HG02798 (cell line): ENCODE measurements at regions not wholly inside any gene's neighbourhood (a gene's known extent, or its start where the extent isn't known, plus 50 kb on each side); places are given as distances from the start of the nearest gene placed in this dataset.

ENCODE experiments used
- ATAC-seq: cut with Tn5 transposase; IDR thresholded peaks from one replicate; pipeline ENCODE4 v1.9.1; 2021; ENCODE audit warnings: mild to moderate bottlenecking; ENCODE audit not compliant: unreplicated experiment, poor library complexity

DNA sequence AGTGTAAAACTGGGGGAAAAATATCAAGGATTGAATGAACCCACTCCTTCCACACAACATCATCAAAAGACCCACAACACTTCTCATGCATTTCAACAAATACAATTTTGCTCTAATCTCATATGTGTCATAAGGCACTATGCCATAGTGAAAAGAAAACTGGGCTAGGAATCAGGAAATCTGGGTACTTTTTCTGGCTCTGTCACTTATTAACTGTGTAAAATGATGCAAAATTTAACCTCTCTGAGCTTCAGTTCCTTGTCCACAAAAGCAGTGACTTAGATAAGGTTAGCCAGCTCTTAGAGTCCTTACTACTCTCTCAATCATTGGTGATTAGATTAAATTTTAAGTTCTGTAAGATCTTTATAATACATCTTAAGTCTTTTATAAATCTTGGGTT is 250.5 kb upstream of the SOX5 start:
- ATAC-seq, result peak; percentile 38

DNA sequence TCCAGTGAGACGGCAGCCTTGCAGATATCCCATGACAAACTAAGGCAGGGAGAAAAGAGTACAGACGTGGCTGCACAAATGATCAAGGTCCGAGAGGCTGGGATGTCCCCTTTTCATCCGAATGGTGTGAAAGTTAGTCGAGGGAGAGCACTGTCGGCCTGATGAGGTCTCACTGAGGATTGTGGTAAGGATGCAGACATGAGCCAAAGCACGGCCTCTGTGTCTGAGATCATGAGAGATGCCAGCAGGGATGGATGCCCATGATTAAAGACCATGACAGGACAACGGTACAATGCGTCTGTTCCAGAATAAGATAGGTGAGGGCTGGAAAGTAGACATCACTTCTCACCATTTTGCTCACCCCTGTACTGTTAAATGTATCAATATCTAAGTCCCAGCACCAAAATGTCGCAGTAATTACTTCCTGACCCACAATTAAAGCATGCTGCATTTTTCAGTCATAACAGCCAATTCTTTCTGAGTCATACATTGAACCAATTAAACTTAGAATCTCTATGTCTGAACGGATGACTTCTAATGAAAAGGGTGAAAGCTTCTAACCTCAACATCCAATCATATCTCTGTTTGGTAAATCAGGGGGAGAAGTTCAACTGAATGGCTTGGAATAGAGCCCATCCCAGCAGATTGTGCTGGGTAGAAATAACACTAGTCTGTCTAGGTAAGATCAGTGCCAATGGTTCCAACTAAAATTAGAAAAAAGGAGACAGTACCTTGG is 249.6 kb upstream of the SOX5 start:
- ATAC-seq, result no peak

DNA sequence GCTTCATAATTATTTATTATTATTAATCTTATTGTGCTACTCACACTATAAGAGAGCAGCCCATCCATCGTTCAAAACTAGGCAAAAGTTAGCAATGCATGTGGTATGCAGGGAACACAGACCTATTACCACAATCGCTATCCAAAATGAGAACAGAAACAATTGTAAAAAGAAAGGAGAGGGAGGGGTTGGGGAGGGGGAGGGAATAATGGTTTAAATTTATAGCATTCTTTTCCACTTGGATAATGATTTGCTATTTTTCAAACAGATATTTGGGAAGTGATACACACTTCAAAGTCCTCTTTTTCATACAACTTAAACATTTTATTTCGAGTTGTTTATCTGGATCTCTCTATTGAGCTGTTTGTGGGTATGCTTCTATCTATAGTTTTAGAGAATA is 248.6 kb upstream of the SOX5 start:
- ATAC-seq, result no peak

DNA sequence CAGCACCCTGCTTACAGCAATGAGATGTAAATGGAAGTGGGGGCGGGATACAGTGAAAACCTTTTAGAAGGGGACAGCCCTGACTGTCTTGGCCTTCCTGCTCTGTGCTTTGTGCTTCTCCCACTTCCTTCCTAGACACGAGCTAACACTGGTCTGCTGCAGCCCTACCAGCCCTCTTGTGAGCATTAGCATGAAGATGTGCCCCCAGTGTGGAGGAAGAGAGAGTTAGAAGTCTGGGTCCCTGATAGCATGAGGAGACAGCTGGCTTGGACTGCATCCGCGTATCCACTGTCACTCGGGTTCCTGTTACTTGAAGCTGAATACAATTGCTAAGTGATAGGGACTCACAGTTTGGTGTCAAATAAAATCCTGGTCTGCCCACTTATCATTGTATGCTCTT is 248.1 kb upstream of the SOX5 start:
- ATAC-seq, result no peak

DNA sequence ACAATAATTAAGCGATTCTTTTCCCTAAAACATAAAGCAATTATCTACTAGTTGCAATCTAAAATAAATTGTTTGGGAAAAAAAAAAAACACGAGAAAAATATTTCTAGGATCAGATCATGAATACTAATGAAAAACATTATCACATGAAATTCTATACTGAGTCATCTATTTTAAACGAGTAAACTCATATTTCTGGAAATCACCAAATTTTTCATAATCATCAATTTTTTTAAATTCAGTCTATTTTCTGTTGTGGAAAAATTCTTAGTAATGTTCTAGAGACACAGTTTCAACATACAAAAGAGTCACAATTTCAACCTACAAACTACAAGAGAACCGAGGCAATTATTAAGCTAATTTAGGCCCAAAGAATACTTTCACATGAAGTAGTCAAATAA is 245.6 kb upstream of the SOX5 start:
- no peak for ATAC-seq

DNA sequence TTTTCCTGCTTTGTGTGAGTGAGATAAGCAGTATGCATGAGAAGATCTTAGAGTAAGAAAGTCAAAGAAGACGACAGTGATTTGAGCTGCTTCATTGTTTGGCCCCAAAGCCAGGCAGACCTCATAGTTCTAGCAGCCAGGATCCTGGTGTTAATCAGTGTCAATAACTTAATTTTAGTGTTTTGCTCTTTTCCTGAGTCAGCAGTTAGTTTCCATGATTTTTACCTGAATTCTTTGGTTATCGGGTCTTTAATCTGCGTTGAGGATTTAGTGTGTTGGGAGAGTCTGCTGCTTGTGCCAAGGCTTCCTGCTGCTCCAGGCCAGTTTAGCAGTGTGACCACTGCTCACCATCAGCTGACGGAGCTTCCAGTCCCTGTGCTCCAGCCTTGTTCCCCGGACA is 241.6 kb upstream of the SOX5 start:
- no peak for ATAC-seq

DNA sequence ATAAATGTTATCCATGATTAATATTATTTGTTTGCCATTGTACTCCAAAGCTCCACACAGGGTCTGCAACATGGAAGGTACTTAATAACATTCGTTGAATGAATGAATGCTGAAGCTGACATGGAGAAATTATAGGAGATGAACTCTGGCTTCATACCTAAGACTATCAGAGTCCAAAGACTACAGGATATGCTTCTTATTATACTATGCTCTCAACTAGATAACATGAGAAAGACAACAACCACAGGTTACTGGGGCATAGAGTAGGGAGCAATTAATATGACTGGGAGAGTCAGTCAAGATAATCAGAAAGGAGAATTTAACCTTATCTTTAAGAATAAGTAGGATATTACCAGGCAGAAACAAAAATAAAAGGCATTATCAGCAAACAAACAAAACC is 236.3 kb upstream of the SOX5 start:
- no peak for ATAC-seq

DNA sequence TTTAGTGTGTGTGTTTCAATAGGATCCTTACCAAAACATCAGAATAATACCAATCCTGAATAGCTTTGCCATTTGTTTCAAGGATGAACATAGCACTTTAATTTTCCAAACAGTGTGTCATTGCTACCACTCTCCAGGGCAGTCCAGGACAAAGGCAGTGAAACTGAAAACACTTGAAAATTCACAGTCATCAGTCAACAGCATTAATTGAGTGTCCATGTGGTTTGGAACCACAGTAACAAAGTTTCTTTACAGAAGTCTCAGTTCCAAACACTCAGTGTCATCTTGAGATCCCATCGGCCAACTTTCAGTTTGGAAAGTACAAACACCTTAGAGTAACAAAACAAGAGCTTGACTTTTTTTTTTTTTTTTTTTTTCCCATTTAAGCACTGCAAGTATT is 228.4 kb upstream of the SOX5 start:
- ATAC-seq, result peak; percentile 88

DNA sequence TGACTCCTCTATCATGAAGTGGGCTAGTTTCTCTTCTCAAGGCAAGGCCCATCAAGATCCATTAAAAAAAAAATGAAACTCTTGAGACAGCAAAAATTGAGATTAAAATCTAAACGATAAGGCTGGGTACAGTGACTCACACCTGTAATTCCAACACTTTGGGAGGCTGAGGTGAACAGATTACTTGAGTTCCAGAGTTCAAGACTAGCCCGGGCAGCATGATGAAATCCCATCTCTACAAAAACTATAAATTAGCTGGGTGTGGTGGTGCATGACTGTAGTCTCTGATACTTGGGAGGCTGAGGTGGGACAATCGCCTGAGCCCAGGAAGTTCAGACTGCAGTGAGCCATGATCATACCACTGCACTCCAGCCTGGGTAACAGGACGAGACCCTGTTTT is 226.5 kb upstream of the SOX5 start:
- ATAC-seq, result no peak

DNA sequence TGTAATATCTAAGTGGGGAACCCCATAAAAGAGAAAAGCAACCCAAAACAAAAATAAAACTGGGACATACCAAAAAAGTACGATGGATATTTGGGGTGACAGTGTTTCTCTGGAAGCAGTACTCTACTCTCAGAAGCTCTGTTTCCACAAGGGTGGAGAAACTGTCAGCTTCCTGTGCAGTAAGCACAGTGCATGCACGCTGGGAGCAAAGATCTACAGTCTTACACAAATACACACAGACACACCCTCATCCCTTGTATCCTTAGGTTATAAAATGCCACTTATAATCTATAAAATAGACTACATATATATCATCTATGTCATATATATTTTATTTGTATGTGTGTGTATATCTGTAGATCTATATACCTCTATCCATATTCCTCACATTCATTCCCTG is 225.8 kb upstream of the SOX5 start:
- no peak for ATAC-seq

DNA sequence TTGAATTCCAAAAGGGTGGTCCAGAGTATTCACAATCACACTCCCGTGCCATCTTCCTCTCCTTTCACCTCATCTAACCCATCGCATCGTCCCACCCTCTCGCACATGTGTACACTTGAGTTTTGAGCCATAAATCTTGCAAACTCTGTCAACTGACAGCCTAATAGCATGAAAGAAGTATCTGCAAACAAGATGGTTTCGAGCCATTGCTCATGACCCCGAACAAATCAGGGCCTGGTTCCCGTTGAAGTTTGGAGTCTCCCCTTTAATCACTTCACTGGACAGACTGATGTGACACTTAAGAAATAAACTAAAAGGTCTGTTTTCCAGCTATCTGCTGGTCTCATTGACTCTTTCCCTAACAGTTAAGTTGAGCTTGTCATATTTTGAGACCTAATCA is 223.6 kb upstream of the SOX5 start:
- no peak for ATAC-seq

DNA sequence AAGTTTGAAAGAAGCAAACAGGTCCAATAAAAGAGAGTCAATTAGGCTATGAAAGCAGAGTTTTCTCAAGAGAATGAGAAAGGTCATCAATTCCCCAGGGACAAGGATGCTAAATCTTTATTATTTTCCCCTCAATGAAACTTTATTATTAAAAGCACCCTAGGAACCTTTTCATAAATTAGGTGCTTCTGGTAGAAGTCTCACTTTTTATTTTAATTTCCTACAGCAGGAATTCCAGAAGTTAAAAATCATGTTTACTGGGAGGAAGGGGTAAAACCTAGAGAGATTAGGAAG is 223.2 kb upstream of the SOX5 start:
- no peak for ATAC-seq

DNA sequence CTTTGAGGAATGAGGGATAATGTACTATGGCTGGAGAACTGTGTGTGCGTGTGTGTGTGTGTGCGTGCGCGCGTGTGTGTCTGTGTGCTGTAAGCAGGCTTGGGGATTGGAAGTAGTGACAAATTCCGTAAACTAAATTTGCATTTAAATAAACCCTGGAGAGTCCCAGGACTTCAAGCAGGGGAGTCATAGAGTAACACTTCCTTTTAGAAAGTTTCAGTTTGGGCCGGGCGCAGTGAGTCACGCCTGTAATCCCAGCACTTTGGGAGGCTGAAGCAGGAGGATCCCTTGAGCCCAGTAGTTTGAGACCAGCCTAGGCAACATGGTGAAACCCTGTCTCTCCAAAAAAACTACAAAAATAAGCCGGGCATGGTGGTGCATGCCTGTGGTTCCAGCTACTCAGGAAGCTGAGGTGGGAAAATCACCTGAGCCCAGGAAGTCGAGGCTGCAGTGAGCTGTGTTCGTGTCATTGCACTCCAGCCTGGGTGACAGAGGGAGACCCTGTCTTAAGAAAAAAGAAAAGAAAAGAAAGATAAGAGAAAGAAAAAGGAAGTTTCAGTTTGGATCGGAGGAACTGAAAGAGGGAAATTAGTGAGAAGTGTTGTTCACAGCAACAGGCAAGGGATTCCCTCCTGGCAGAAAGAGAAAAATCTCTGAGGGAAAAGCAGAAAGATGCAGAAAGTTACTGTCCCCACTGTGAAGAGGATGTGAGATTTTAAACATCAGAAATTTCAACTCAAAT is 222.7 kb upstream of the SOX5 start:
- ATAC-seq, result peak; percentile 77

DNA sequence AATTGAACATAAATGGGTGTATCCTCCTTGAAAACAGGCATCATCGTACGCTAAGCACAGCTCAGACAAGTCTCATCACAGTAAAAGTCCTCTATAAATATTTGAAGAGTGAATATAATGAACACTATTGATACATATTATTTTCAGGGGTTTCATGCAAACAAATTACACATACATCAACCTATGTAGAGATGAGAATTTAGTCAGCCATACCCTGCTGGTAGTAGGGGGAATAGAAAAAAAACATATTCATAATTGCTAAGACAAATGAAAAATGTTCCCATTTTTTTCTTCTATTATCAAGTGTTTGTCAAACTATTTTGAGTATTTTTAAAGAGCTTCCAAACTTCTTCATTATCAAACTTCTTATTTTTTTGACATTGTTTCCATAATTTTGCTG is 205.6 kb upstream of the SOX5 start:
- ATAC-seq, result no peak

DNA sequence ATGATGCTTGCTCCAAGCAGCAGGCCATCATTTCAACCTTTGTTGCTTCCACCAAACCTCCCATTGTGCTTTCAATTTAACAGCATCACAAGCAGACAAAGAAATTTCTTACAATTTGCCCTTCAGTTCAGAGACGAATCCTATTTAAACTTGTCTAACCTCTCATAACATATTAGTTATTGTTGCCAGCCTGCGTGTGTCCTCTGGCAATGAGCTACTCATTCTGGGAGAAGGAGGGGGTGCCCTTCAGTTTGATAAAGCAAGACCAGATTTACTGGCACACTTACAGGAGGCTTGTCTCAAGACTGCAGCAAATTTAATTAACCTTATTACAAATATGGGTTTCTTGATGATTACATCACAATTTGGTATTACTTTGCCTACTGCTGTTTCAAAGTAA is 203.6 kb upstream of the SOX5 start:
- ATAC-seq, result no peak

DNA sequence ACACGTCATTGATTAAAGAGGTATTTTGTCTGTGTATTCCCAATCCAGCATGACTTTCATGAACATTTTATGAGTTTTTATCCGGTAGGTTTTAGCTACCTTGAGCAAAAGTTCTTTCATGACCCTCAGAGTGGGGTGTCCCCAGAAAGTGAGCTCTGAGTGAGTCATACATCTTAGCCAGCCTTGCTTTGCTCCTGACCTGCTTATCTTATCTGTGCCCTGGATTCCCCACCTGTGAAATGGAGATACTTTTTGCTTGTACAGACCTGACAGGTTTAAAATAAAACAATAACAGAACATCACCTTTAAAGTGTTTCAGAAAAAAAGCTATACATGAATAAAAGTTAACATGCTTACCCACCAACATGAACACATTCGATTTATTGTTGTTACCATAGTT is 202.8 kb upstream of the SOX5 start:
- no peak for ATAC-seq

DNA sequence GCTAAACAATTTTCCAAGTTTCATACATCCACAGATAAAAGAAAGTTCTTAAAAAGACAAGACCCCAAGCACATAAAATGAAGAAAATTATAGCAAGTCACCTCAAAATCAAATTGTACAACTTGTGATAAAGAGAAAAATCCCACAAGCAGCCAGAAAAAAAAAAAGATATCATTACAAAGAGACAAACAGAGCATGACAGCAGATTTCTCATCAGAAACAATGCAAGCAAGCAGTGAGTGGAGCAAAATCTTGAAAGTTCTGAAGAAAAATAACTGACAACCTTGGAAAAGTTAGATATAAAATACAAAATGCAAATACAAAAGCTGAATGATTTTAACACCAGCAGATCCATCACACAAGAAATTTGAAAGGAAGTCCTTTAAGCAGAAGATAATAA is 194.5 kb upstream of the SOX5 start:
- no peak for ATAC-seq

DNA sequence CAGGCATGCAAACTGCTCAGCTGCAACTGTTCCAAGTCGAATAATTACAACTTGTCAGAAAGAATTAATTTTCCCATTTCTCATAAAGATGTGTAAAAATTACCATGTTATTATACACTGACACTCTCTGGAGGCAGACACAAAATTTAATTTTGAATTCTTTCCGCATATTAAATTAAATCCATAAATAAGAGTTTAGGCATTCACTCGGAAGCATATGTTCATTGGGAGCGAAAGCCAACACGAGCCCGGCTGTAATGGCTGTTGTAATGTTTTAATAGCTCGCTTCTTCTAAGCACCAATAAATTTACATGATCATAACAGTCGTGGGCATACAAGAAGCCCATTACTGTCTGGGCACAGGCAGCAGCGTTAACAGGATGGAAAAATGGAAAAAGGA is 189.6 kb upstream of the SOX5 start:
- ATAC-seq, result no peak

DNA sequence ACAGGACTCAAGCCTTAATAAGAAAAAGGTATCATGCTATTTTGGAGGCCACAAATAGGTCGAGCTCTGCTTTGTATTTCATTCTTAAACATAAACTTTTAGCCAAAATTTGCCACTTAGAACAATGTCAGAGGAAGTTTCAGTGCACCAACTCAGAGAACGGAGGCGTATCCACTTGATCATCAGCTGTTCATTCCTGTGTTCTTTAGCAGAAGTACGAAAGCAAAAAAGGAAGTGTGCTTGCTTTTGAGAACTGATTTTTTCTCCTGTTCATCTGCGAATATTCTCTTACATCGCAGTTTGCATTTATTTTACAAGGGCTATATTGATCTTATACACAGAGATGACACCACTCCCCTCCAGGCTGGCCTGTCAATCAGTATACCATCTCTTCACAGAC is 188.6 kb upstream of the SOX5 start:
- ATAC-seq, result no peak

DNA sequence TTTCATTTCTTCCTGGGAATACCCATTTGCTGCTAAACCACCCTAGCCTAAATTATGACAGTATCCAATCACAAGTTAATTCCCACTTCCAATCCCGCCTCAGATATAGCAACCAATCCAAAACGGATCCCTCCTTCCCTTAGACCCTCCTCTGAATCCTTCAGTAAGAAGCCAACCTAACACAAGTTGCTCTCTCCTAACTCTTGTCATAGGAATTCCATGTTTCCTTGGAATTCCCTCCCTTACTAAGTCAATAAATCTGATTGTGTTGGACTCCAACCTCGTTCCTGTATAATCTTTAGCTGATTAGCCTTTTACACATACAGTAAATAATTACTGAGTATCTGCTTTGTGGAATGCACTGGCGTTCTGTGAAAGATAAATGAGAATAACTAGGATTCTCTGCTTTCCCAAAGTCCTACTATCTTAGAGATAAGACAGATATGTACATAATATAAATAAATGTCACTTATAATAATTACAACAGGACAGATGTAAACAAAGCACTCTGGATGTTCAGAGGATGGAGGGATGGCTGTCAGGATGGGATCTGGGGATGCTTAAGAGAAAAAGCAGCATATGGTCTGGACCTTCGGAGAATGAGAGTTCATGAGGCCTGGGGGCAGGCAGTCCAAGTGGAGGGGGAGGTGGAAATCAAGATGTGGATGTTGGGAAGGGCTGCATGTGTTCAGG is 185.8 kb upstream of the SOX5 start:
- no peak for ATAC-seq

DNA sequence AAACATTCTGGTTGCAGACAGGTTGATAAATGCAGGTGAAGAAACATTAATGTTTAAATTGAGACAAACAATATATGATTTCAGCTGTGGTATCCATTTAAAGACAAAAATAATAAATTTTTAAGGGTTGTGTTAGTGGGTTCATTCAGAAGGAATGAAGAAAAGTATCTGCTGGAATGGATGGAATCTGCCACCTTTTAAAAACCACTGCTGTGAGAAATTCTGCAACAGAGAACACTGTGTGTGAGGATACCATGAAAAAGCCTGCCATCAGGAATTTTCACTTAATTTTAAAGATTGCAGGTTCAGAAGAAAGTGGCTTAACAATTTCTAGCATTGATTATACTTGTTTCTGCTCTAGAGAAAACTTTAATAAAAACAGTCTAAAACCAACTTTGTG is 184.6 kb upstream of the SOX5 start:
- ATAC-seq, result no peak

DNA sequence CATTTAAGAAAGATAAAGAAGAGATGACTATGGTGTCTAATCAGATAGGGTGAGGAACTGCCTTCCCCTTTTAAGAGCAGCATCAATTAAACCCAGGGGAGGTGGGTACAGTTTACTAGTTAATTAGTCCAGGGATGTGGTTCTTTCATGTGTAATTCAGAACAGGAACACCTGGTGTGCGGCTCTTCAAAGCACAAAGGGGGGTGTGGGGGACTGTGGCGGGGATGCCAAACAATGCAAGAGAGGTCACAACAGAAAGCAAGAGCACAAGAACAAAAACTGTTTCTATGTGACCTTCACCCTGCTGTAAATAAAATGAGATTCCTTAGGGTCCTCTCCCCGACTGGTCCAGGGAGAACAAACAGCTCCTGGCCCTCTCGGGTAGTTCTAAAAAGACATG is 183.9 kb upstream of the SOX5 start:
- no peak for ATAC-seq
